Neural progenitor cell (in vitro differentiated cells): ENCODE measurements at regions not wholly inside any gene's neighbourhood (a gene's known extent, or its start where the extent isn't known, plus 50 kb on each side); places are given as distances from the start of the nearest gene placed in this dataset.

Experiments
- CTCF ChIP-seq: fragments of 200-600 bp; sonication (generic); IDR thresholded peaks from 2 replicates; pipeline ENCODE4 v1.5.1; 2017; ENCODE audit warnings: antibody characterized with exemption, mild to moderate bottlenecking
- EZH2 ChIP-seq: fragments of 200-600 bp; sonication (generic); IDR thresholded peaks from 2 replicates; pipeline ENCODE4 v1.6.1; 2017; ENCODE audit warnings: antibody characterized with exemption, mild to moderate bottlenecking, moderate library complexity

- TF ChIP-seq CTCF, result no peak
- TF ChIP-seq EZH2, result no peak
Observed at GRCh38 chr1:163467289-163467688, 145.5 kb downstream of the NUF2 start.
